SKM-1 treated with dmso at 0.1 percent for 144 hours (cell line): ENCODE measurements at regions not wholly inside any gene's neighbourhood (a gene's known extent, or its start where the extent isn't known, plus 50 kb on each side); places are given as distances from the start of the nearest gene placed in this dataset.

Experiments
- DNase-seq: peaks from one replicate; lab custom pipeline; 2025; ENCODE audit not compliant: unreplicated experiment; lab: John Stamatoyannopoulos, UW

DNA sequence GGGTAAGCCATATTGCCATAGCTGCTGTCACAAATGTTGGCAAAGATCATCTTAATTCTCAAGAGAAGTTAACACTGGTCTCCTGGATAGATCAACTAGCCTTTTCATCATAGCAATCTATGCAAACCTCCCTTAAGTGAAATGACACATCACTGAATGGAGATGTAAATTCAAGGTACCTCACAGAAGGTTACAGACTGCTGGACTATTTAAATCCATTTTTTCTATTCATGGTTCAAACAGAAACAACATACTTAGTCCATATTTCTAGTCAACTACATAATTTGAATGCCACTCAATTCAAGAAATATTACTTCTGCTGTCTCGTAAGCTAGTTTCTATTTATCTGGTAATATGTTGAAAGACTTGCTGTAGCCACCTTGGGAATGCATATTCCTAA lies 748.3 kb downstream of the C12orf50 start:
- DNase-seq: no peak

DNA sequence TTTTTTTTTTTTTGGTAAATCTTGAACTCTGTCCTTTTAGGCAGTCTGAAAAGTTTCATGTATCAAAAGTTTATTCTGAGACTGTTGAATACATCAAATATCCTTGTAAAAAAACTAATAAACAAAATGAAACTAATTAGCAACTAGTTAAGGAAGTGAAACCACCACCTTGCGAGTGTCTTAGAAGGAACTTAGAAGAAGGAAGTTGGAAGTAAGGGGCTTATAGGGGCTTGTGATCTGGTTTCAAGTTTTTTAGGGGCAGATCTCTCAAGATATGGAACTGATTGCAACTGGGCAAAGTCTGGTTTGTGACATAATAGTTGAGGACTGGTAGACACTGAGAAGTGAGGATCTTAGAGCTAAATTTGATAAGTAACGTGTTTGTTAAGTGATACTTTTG lies 748.8 kb downstream of the C12orf50 start:
- no peak for DNase-seq

DNA sequence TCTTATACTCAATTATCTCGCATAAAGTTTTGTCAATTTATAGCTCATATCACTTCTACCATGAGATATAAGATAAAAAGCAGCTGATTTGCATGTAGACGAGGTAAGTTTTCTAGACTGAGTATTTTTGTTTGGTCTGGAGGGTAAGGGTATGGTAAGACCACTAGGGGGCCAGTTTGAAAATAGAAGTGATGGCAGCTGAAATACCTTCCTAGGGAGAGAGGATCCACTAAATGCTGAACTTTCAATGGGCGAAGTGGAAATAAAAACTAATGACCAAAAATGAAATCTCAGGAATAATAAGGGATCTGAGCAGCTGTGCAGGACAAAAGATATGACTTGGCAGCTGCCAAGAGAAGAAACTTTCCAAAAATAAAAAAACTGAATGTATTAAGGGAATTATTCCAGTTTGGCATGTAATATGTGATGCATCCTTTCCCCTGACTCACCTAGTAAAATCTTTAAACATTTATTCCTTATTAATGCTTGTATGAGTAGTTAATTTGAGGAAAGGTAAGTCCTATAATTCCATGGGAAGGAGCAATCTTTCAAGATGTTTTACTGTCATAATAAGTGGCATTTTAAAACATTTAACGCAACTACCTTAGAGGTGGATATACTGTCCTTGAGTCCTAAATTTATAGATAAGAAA lies 754.5 kb downstream of the C12orf50 start:
- no peak for DNase-seq

DNA sequence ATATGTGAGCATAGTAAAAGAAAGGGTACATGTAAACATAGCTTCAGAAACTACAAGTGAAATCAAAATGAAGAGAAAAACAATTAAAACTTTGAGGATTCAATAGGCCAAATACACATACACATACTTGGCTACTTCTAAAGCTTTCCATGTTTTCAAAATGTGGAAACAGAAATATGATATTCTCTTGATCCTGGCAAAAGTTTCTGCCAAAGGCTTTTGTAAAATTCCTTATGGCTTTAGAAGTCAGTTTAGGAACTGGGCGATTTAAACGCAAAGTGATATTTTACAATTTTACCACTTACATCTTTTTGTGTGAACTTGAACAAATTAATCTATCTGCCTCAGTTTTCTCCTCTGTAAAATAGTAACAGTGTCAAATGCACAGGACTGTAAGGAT lies 756.4 kb downstream of the C12orf50 start:
- DNase-seq: no peak

DNA sequence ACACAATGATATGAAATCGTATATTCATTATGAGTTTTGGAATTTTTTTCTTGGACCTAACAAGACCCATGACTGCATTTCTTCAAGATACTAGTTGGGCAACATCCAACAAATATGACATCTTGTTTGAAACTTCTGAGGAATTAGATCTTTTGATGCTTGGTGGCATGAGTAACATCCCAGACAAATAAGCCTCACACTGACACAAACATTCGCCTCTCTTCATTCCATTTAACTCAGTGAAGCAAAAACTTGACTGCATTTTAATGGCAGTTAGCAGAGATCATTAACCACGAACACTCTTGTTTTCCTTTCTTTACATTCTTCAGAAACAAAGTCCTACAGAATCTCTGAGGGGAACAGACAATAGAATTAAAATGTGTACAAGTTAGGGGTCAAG lies 758.3 kb downstream of the C12orf50 start:
- DNase-seq: no peak

DNA sequence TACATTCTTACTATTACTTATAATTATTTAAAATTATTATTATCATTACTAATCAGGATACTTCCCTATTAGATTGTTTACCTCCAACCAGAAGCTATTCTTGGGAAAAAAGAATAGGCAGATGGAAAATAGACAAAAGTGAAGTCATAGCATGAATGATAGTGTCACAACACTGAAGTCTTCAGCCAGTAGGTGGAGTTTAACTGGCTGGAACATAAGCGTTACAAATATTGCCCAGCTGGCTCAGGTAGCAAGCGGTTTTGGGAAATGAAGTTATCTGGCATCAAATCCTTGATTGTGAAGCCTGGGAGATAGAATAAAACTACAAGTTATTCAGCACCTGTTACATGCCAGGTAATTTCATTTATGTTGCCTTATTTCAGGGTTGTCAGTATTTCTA lies 762.9 kb downstream of the C12orf50 start:
- DNase-seq: no peak

DNA sequence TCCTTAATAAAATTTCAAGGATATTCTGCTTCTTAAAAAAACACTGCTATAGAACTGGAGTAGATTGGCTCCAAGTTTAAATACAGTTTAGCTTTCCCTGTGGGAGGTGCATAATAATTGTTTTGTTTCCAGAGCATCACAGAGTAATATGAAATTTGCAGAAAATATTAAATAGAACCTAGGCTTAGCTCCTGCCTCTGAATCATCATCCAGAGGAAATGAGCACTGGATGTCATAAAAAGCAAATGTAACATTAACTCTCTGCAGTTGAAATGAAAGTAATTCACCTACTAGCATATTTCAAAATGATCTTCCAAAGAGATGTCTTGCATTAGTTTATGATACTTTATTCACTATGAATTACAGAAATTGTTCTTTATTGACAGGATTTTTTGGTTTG lies 769.8 kb downstream of the C12orf50 start:
- DNase-seq: no peak

DNA sequence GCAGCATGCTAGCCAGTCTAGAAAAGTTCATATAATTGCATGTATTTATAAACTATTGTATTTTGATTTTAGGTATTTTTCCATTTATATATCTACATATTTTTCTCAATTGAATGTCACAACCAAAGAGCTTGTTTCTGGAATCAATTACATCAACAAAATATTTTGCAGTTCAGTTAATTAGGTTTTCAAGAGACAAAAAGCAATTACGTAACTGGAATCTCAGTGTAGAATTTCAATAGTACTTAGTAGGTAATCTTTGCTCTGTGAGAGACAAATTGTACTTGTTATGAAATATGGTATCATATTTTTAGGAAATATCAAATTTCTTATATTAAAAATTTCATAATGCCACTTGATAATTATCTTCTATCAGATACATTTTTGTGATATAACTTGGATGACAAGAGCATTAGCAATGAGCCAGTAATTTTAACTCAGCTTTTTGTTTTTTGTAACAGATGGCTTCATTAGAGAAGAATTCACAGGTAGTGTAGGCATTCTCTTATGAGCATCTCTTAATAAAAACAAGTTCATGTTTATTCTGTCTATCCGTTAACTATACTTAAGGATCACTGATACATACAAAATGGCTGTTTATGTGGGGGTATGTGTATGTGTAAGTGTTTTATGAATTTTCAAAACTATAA lies 774.7 kb downstream of the C12orf50 start:
- DNase-seq: no peak

DNA sequence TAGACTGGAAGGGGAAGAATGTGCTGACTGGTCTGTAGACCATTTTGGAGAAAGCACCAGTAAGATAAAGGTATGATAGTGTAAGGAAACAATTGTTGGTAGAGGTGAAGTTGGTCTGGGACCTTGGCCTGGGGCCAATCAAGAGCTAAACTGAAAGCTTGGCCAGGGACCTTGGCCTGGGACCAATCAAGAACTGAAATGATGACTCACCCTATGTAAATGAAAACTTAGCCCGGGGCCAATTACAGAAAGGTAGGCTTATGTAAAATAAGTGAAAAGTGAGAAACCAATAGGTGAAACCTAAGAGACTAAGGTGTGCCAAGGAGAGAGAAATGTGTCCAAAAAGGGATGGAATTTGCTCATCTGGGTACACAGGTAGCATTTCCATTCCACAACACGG lies 776.0 kb downstream of the C12orf50 start:
- no peak for DNase-seq

DNA sequence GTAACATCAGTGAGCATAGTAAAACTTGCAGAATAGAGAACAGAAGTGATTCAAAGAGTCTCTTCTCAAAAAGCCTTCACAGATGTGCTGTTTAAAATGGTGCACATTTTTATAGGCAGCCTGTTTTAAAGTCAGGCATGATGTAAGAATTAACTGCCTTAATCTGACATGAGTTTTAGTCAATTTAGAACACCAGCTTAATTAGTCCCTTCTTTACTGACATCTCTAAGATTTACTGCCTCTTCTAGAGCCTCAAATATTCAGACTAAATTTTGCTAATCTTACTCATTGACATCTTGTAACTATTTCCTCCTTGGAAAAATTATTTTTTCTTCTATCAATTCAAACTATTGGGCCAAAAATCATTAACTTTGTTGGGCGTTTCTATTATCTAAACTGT lies 782.5 kb downstream of the C12orf50 start:
- no peak for DNase-seq

DNA sequence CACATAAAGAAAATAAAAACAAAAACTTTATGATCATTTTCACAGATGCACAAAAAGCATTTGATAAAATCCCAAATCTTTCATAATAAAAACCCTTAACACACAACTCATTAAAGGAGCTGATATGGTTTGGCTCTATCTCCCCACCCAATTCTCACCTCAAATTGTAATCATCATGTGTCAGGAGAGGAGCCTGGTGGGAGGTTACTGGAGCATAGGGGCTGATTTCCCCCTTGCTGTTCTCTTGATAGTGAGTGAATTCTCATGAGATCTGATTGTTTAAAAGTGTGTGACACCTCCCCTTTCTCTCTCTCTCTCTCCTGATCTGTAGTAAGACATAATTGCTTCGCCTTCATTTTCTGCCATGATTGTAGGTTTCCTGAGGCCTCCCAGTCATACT lies 790.7 kb downstream of the C12orf50 start:
- no peak for DNase-seq

DNA sequence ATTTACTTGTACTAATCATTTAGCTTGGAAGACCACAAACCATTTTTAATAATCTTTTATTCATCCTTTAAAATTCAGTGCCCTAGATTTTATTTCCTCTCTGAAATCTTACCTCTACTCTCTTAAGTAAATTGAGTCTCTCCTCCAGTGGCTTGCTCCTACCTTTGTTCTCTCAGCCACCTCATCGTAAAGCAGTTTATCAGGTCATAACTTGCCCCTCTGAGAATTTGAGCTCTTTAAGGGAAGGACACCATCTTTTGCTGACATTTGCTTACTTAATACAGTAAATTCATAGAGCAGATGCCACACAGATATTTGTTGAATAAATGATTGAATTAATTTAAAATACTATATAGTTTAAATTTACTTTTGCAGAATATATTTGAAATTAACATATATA lies 794.3 kb downstream of the C12orf50 start:
- DNase-seq: no peak

DNA sequence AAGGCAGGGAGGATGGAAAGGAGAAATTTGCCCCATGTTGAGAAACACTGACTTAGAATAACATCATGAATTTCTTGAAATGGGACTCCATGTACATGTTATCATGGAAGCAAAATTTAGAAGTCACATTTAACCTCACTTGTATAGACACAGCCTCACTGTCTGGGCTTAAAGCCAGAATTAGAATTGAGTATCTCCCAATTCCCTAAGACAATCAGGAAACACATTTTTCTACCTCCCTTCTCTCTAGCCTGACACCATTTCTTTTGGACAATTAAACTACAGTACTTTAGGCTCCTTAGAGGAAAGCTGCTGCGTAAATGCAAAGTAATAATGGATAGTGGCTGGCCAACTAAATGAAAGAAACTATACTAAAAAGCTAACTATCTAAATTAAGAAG lies 795.5 kb downstream of the C12orf50 start:
- DNase-seq: no peak

DNA sequence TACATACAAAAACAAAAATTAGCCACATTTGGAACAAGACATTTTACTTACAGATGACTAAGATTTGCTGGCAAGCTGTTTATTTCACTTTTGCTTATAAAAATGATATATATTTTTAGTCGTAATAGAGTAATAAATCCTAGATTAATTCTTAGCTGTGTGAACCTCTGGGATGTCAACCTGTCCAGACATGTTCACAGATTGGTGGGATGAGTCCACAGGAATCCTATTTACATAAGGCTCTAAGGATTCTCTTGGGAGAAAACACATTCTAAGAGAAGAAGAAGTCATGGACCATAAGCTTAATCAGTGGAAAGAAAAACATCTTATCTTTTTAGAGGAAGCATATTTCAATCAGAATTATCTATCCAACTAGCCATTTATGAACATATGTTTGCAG lies 797.4 kb downstream of the C12orf50 start:
- no peak for DNase-seq

DNA sequence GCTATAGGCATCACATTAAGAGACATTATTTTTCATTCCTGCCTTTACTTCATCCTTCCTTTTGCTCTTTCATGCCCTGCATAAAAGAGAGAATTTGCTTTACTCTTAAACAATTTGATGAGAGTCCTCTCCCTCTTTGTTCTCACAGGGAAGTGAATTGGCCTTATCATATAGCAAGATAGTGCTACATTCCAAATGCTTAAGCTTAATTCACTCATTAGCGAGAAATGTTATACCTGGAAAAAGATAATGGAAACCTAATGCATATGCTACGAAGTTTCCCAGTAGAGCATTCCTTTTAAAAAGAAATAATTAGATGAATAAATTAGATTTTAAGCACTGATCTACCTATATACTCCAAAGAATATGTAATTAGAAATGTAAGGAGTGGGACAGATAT lies 798.8 kb downstream of the C12orf50 start:
- DNase-seq: no peak

DNA sequence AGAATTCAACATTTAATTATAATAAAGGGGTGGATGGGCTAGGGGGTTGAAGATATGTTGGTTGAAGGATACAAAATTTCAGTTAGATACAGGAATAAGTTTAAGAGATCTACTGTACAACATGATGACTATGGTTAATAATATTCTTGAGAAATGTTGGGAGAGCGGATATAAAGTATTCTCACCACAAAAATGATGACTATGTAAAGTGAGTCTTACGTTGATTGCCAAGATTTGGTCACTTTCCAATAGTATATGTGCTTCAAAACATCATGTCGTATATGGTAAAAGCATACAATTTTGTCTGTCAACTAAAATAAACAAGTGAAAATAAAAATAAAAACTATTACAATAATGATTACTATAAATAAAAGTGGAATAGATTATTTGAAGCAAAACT lies 802.0 kb downstream of the C12orf50 start:
- DNase-seq: no peak

DNA sequence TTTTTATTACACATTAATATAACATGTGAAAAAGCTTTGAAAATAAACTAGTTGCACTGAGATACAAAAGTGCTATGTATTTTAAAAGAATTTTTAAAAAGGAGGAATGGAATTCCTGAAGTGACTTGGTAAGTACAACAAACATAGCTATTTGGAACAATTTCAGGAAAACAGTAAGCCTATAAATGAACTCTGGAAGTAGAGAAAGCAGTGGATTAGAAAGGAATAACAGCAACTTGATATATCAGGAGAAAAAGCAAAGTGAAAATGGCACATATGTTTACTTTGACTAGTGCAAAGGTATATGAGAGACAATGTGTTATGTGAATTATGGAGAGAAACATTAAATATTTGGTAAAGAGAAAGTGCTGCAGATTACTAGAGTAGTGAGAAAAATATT lies 811.7 kb downstream of the C12orf50 start:
- DNase-seq: no peak

DNA sequence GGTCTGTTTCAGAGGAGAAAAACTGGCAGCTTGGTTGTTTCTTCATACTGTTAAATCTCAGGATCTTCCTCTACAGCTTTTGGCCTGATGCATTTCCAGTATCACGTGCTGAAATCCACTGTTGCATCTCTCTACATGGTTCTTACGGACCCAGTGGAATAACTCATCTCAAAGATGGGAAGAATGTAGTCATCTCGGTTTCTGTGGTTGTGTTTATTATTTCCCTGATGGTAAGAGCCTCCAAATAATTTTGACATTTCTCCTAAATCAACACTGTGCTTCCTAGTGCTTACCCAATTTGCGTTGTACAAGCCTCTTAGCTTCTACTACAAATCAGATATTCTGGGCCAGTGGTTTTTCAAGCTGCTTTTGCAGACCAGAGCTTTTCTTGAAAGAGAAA lies 812.8 kb downstream of the C12orf50 start:
- DNase-seq: no peak

DNA sequence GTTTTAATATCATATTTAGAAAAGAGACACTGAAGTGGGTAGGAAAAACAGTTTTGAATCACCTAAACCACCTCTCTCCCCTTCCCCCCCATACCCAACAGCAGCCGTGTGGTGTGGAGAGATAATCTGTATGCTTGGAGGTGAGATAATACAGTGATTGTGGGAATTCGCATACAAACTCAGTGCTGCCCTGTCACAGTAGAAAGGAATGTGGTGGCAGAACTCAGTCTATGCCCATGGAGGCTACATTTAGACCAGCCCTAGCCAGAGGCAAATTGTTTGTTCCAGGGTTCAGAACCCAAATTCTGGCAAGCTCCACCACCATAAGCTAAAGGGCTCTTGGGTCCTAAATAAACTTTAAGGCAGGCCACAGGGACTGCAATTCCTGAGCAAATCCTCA lies 827.0 kb downstream of the C12orf50 start:
- DNase-seq: no peak

DNA sequence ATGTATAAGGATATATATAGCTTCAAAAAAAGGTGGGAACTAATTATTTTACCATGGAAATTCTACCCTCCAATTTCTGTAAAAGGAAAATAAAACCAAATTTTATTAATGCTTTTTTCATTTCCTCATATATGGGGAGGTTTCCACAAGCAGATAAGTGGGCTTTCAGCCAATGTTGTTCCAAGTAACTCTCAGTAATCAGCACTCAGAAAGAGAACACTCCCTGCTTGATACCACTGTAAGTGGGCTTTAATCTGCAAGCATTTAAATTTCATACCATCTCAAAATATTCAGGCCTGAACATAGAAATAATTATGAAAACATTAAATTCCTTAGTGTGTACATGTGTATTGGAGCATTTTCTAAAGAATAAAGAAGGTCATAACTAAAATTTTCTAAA lies 827.6 kb downstream of the C12orf50 start:
- no peak for DNase-seq

DNA sequence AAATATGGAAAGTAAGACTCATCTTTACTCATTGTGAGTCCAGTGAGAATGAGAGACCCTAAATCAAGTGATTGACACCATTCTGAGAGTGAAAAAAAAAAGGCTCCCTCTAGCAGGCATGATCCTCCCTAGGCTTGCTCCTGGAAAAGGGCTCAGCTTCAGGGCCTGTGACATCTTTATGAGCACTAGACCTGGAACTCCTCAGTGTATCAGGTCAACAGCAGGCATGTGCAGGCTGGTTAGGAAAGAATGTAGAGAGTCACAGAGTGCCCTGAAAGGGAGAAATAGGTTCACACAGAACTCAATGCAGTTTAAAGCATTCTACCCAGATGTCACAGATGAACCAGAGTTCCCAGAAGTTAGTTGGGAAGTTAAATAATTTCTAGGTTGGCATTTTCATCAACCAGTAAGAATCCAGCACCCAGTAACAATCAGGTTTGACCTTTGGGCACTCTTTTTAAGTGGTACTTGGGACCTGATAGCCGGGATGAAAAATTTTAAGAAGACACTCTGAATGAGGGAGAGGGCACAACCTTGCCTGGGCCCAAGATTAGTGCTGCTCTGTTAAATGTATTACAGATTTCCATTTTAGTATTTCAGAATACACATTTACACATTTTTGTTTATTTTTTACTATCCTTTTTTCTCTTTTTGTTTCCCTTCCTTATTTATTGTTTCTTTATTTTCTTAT lies 828.8 kb downstream of the C12orf50 start:
- no peak for DNase-seq

DNA sequence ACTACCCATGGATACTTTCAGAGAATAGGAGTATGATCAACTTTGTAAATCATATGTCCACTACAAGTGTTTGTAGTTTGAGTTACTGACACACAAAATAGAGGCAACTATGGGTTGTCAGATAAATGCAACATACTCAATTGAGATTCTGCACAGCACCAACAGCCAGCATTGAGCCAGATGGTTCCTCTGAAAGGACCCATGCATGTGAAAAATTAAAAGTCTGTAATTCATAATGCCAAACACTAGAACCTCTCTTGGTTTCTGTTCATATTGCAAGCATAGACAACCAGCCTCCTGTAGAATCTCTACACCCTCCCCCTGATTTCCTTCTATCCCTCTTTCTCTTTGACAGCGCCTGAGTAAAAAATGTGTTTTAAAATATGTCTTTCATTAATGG lies 831.0 kb downstream of the C12orf50 start:
- DNase-seq: no peak

DNA sequence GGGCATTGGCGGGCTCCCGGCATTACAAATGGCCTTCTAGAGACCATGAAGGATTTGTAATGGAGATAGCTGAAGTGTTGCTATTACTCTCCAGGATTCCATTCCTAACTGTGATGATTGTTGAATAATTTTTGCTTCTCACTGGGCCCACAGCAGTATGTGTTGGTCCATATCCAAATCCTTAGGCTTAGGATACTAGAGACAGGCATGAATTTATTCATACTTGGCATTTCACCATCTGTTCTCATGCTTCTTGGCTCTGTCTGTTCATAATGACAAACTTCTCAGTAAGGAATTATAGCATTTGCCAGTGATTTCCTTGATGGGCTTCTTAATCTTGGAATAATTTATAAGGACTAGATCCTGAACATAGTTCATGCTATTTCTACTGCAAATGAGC lies 832.9 kb downstream of the C12orf50 start:
- DNase-seq: no peak
